ENCODE measurements at regions not wholly inside any gene's neighbourhood (a gene's known extent, or its start where the extent isn't known, plus 50 kb on each side); places are given as distances from the start of the nearest gene placed in this dataset.

GRCh38 chr14:96989306-96989705 lies 192.1 kb downstream of the VRK1 start:
- no peaks in the 10 kb centered on the region for H3F3A ChIP-seq (replicated peaks; ENCODE audit: insufficient read depth)
- H3K27ac ChIP-seq (ENCODE audit: low read depth in 2 of 2, low read length in 1 of 2), result no peak overlapping the region
- H3K9me2 ChIP-seq, result no peaks in the 10 kb centered on the region
- H4K20me1 ChIP-seq (ENCODE audit: insufficient read depth), result no peaks in the 10 kb centered on the region
- H3K4me2 ChIP-seq, result no peak overlapping the region
- no peaks in the 10 kb centered on the region for H3K9me3 ChIP-seq
- no peak overlapping the region for H3K4me3 ChIP-seq (ENCODE audit: low read depth in 2 of 2, low read length in 1 of 2)
- no peaks in the 10 kb centered on the region for H3K4me1 ChIP-seq (ENCODE audit: control insufficient read depth in 1 of 2, insufficient read depth in 2 of 2, low read depth in 1 of 2, low read length in 1 of 2)
- no peak overlapping the region for H3K9ac ChIP-seq
- CTCF ChIA-PET, result interaction anchor here (1.0 kb wide), 1 partner anchor 422 kb away, joined by 3 read pairs; no protein-coding TSS in a partner anchor
- 12% methylated on average over 4 of the region's 4 CpGs for WGBS (ENCODE audit: low lambda C conversion rate)
- no peak overlapping the region for H2AFZ ChIP-seq (ENCODE audit: low read depth)
- TF ChIP-seq TEAD4 (IDR thresholded peaks at IDR 0.05; ENCODE audit: borderline replicate concordance, insufficient read depth), result no peak
- no peak for TF ChIP-seq SIN3A (IDR thresholded peaks at IDR 0.05; ENCODE audit: borderline replicate concordance, low read depth, low read length)
- H3K79me2 ChIP-seq (ENCODE audit: insufficient read depth), result no peaks in the 10 kb centered on the region
- no peak for DNase-seq
- POLR2A ChIA-PET, result no interaction called here
- H3K36me3 ChIP-seq (replicated peaks in 1 of 2; ENCODE audit: control insufficient read depth in 1 of 2, insufficient read depth in 2 of 2, low read length in 1 of 2), result no peaks in the 10 kb centered on the region
- H3K27me3 ChIP-seq (ENCODE audit: insufficient read depth), result no peaks in the 10 kb centered on the region

- Histone ChIP-seq H3K4me1 (ENCODE audit: control insufficient read depth in 1 of 2, insufficient read depth in 2 of 2, low read depth in 1 of 2, low read length in 1 of 2) (peaks cover 0 to 6% of the 10 kb centered on the region in 2 experiments; a peak in 1 of 4 replicates), H3K9ac (no peak overlapping the region), H3K9me3 (no peaks in the 10 kb centered on the region), H2AFZ (ENCODE audit: low read depth) (no peak overlapping the region), H4K20me1 (ENCODE audit: insufficient read depth) (no peaks in the 10 kb centered on the region), H3K36me3 (replicated peaks in 1 of 2; ENCODE audit: control insufficient read depth in 1 of 2, insufficient read depth in 2 of 2, low read length in 1 of 2) (no peaks in the 10 kb centered on the region), H3K9me2 (no peaks in the 10 kb centered on the region), H3K27ac (ENCODE audit: low read depth in 2 of 2, low read length in 1 of 2) (no peak overlapping the region), H3K79me2 (ENCODE audit: insufficient read depth) (no peaks in the 10 kb centered on the region), H3K27me3 (ENCODE audit: insufficient read depth) (no peaks in the 10 kb centered on the region), H3K4me3 (ENCODE audit: low read depth in 2 of 2, low read length in 1 of 2) (no peak overlapping the region), H3F3A (replicated peaks; ENCODE audit: insufficient read depth) (no peaks in the 10 kb centered on the region), H3K4me2 (no peak overlapping the region)
- CTCF ChIA-PET, result no interaction called here
- DNase-seq, result no peak
- TF ChIP-seq IRF3 (IDR thresholded peaks at IDR 0.05; ENCODE audit: low read depth, low read length) (no peak), TAF1 (IDR thresholded peaks at IDR 0.05; ENCODE audit: borderline replicate concordance, low read depth, low read length) (no peak), NFIC (IDR thresholded peaks at IDR 0.05; ENCODE audit: borderline replicate concordance) (no peak), SIN3A (IDR thresholded peaks at IDR 0.05; ENCODE audit: borderline replicate concordance, low read depth, low read length) (no peak), FOXM1 (IDR thresholded peaks at IDR 0.05; ENCODE audit: low read depth) (no peak), TCF12 (IDR thresholded peaks at IDR 0.05) (no peak), PBX3 (IDR thresholded peaks at IDR 0.05) (no peak)
- POLR2A ChIA-PET, result no interaction called here
- 30% methylated on average over 2 of the region's 2 CpGs for WGBS (ENCODE audit: low lambda C conversion rate)
These were observed 194.0 kb downstream of the VRK1 start for GRCh38 chr14:96991226-96991625.

GRCh38 chr14:96994999-96995398 lies 197.8 kb downstream of the VRK1 start:
- no peaks in the 10 kb centered on the region for H3K27me3 ChIP-seq (ENCODE audit: insufficient read depth)
- no peak for DNase-seq
- 13% methylated on average over 5 of the region's 6 CpGs for WGBS (ENCODE audit: low lambda C conversion rate)
- H3K4me3 ChIP-seq (ENCODE audit: low read depth in 2 of 2, low read length in 1 of 2), result no peak overlapping the region
- POLR2A ChIA-PET, result no interaction called here
- no peaks in the 10 kb centered on the region for H3K9me3 ChIP-seq
- H2AFZ ChIP-seq (ENCODE audit: low read depth), result no peak overlapping the region
- H3K9ac ChIP-seq, result no peak overlapping the region
- CTCF ChIA-PET, result interaction anchor here (1.4 kb wide), 1 partner anchor 13 kb away, joined by 3 read pairs; no protein-coding TSS in a partner anchor
- H3K4me2 ChIP-seq, result no peak overlapping the region
- no peaks in the 10 kb centered on the region for H3K36me3 ChIP-seq (replicated peaks in 1 of 2; ENCODE audit: control insufficient read depth in 1 of 2, insufficient read depth in 2 of 2, low read length in 1 of 2)
- H3F3A ChIP-seq (replicated peaks; ENCODE audit: insufficient read depth), result no peaks in the 10 kb centered on the region
- no peak overlapping the region for H3K27ac ChIP-seq (ENCODE audit: low read depth in 2 of 2, low read length in 1 of 2)
- no peaks in the 10 kb centered on the region for H3K9me2 ChIP-seq
- H3K79me2 ChIP-seq (ENCODE audit: insufficient read depth), result no peaks in the 10 kb centered on the region
- H3K4me1 ChIP-seq (ENCODE audit: control insufficient read depth in 1 of 2, insufficient read depth in 2 of 2, low read depth in 1 of 2, low read length in 1 of 2), result peaks cover 0 to 7% of the 10 kb centered on the region in 2 experiments; a peak in 1 of 4 replicates
- no peaks in the 10 kb centered on the region for H4K20me1 ChIP-seq (ENCODE audit: insufficient read depth)
- TF ChIP-seq YY1 (IDR thresholded peaks at IDR 0.05; ENCODE audit: low read depth) (no peak), SIN3A (IDR thresholded peaks at IDR 0.05; ENCODE audit: borderline replicate concordance, low read depth, low read length) (no peak), USF2 (IDR thresholded peaks at IDR 0.05; ENCODE audit: borderline replicate concordance, low read depth, low read length) (no peak), NRF1 (IDR thresholded peaks at IDR 0.05; ENCODE audit: low read depth, low read length) (no peak), FOXJ3 (CRISPR knock-in tag; IDR thresholded peaks at IDR 0.05) (no peak), TEAD4 (IDR thresholded peaks at IDR 0.05; ENCODE audit: borderline replicate concordance, insufficient read depth) (no peak), RXRA (IDR thresholded peaks at IDR 0.05; ENCODE audit: borderline replicate concordance, low read depth) (no peak), RAD21 (IDR thresholded peaks at IDR 0.05; ENCODE audit: low read length) (no peak), POLR2AphosphoS5 (IDR thresholded peaks at IDR 0.05; ENCODE audit: low read depth, low read length) (no peak), REST (IDR thresholded peaks at IDR 0.05; ENCODE audit: low read depth, low read length) (no peak)

Measured in SK-N-SH (cell line).